GM12874 (cell line): ENCODE measurements at regions not wholly inside any gene's neighbourhood (a gene's known extent, or its start where the extent isn't known, plus 50 kb on each side); places are given as distances from the start of the nearest gene placed in this dataset.

Experiments used
- CTCF ChIP-seq: IDR thresholded peaks from 2 replicates; pipeline ENCODE4 v1.5.1; 2011; ENCODE audit warnings: low read depth, mild to moderate bottlenecking, control low read depth, low read length, moderate library complexity; ENCODE audit not compliant: insufficient read depth

DNA sequence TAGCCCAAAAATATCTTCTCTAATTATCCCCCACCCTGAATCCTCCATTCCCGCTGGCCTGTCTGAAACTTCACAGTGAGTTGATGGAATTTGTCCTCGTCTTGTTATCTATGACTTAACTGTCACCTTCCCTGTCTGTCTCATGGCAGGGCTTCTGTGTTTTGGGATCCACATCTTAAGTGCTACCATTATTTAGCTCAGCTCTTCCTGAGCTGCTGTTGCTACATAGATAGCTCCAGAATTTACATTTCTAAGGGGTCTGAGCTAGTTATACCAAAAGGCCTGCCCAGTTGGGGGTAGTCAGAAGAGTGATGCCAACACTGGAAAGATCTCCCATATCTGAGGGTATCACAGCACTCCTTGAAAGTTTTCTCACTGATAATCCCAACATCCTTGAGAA is 57.0 kb upstream of the CDKN3 start:
- TF ChIP-seq CTCF: no peak

DNA sequence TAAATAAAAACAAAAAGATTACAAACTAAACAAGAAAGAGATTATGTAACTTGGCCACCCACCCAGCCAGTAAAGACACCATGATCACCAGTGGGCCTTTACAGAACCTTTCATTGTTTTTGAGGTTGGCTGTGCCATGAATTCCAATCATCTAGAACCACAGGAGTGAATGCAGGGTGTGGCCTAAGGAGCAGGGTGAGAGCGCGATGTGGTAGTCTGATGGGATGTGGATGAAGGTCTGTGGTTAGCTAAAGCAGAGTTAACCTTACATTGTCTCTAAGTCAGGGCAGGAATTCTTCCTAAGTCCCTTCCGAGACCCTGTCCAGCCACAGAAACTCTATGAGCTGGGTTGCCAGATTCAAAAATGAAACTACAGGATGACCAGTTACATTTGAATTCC is 54.0 kb upstream of the CDKN3 start:
- no peak for TF ChIP-seq CTCF

DNA sequence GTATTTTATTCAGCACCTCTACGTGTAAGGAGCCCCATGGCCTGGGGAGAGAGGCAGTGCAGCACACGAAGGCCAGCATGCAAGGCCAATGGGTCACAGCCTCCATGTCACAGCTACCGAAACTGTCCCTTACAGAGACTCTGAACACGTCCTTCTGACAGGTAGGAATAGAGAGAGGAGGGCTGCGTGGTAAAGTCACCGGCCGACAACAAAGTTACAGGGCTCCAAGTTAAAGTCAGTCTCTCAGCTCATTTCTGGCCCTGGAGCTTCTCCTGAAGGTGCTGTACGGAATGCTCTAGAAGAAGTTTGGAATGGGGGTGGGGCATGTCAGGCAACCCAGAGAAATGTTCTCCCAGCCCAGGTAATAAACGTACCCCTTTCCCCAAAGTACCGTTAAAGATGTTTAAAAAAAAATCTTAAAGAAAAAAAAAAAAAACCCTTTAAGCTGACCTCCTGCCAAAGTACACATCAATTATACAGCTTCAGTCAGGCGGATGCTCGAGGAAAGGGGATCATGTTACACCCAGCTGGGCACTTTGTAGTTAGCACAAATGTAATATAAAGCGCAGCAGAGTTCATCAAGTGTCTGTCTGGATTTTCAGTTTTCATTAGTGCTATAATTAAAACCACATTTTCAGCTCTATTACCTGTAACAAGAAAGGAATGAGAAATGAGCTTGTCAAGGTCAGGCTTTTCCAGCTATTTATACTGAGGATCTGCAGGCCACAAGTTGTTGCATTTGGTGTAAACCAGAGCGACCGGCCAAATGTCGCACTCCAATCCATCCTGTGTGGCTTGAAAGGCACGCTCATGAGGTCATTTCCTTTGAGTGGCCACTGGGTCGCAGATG is 53.3 kb upstream of the CDKN3 start:
- no peak for TF ChIP-seq CTCF

DNA sequence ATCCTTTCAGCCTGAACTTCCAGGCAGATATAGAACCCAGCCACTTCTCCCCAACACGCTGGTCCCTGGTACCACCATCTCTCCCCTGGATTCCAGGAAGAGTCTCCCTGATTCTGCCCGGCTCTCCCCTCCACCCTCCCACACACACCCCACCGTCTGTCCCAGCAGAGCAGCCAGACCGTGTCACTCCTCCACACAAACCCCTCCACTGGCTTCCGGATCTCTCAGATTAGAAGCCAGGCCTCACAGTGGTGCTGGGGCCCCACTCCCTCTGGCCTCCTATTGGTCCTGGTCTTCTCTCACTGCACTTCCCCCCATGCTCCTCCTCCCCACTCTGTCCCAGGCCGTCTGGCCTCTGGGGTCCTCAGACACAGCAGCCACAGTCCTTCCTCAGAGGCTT is 52.4 kb upstream of the CDKN3 start:
- no peak for TF ChIP-seq CTCF

DNA sequence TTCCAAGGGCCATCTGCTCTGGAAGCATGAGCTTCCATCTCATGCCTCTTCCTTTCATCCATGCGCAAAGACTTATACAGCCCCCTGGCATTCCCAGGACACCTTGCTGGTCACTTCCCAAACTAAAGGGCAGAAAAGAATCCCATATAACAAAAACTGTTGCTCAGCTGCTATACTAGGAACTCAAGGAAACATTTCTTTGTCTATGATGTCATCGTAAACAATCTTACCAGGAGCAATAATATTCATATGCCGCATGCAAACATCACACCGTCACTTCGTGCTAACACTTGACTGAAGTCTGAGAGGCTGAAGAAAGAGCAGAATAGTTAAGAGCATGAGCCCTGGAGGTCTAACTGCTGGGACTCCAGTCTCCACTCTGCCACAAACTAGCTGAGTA is 50.5 kb upstream of the CDKN3 start:
- no peak for TF ChIP-seq CTCF
